GM12878 (cell line): ENCODE measurements at regions not wholly inside any gene's neighbourhood (a gene's known extent, or its start where the extent isn't known, plus 50 kb on each side); places are given as distances from the start of the nearest gene placed in this dataset.

ENCODE experiments used
- ATAC-seq: fragments of 200-7000 bp; cut with Tn5 transposase; 3 replicates; pipeline ENCODE4 v1.9.1; 2020; ENCODE audit warnings: mild to moderate bottlenecking, moderate library complexity
- BruUV-seq: library from RNA; stranded (reverse); fragments of 400-500 nt; replicated peaks from 2 replicates; lab custom pipeline; 2021; lab: Mats Ljungman, UMichigan
- CTCF ChIA-PET: fragments of 300-600 bp; sonication (Branson Sonifier 250); formaldehyde crosslinking; extraction: SDS; loops from one replicate; lab custom pipeline; 2021; ENCODE audit warnings: inconsistent platforms; lab: Yijun Ruan, JAX
- POLR2A ChIA-PET: fragments of 350-600 bp; formaldehyde crosslinking; extraction: SDS; loops from one replicate; lab custom pipeline; 2021; ENCODE audit warnings: inconsistent platforms; lab: Charles Lee
- RAD21 ChIA-PET: fragments of 300-600 bp; sonication (Branson Sonifier 250); formaldehyde crosslinking; loops from one replicate; lab custom pipeline; 2023; ENCODE audit warnings: antibody characterized with exemption; ENCODE audit not compliant: unreplicated experiment; lab: Charles Lee
- SMC1A ChIA-PET: fragments of 300-600 bp; sonication (Branson Sonifier 250); formaldehyde crosslinking; loops from one replicate; lab custom pipeline; 2023; ENCODE audit not compliant: unreplicated experiment, uncharacterized antibody; lab: Charles Lee
- DNase-seq: peaks from one replicate; pipeline ENCODE4 v3.0.0-alpha.2; 2011; ENCODE audit warnings: low read depth, low spot score
- FAIRE-seq: peaks from 3 replicates; lab custom pipeline; 2011; peaks lifted over from hg19 to GRCh38; lab: Jason Lieb, UNC
- H2AFZ ChIP-seq: 2 replicates; pipeline ENCODE4 v1.6.0; 2011; ENCODE audit warnings: low read depth, low read length, control low read depth; ENCODE audit not compliant: control insufficient read depth
- H3K27ac ChIP-seq: 2 replicates; pipeline ENCODE4 v1.5.1; 2011; ENCODE audit warnings: control low read depth; ENCODE audit not compliant: control insufficient read depth, insufficient read depth
- H3K27me3 ChIP-seq, 2 experiments: replicated peaks in 1 of 2; 2 replicates each; pipeline versions ENCODE4 v1.6.0 to v1.6.1; 2011; ENCODE audit warnings: low read length in 1 of 2; ENCODE audit not compliant: control insufficient read depth in 2 of 2, insufficient read depth in 2 of 2
- H3K36me3 ChIP-seq, 2 experiments: 2 replicates each; pipeline ENCODE4 v1.5.1; 2011; ENCODE audit warnings: low read length in 1 of 2; ENCODE audit not compliant: control insufficient read depth in 2 of 2, insufficient read depth in 2 of 2
- H3K4me1 ChIP-seq: 2 replicates; pipeline ENCODE4 v1.6.1; 2011; ENCODE audit warnings: mild to moderate bottlenecking, low read length, moderate library complexity, mixed read lengths; ENCODE audit not compliant: control insufficient read depth, insufficient read depth
- H3K4me2 ChIP-seq: 2 replicates; pipeline ENCODE4 v1.6.0; 2011; ENCODE audit warnings: control low read depth; ENCODE audit not compliant: control insufficient read depth, insufficient read depth
- H3K4me3 ChIP-seq: fragments of 200-600 bp; sonication (generic); 2 replicates; pipeline ENCODE4 v1.5.1; 2016
- H3K79me2 ChIP-seq: 2 replicates; pipeline ENCODE4 v1.6.0; 2011; ENCODE audit warnings: low read length; ENCODE audit not compliant: control insufficient read depth, insufficient read depth
- H3K9ac ChIP-seq: 2 replicates; pipeline ENCODE4 v1.8.0; 2011; ENCODE audit warnings: low read length, control low read depth, mixed read lengths; ENCODE audit not compliant: control insufficient read depth, insufficient read depth
- H3K9me3 ChIP-seq: replicated peaks from 3 replicates; pipeline ENCODE4 v1.5.1; 2011; ENCODE audit warnings: mild to moderate bottlenecking, low read length; ENCODE audit not compliant: control insufficient read depth, insufficient read depth
- H4K20me1 ChIP-seq: 2 replicates; pipeline ENCODE4 v1.6.0; 2011; ENCODE audit not compliant: control insufficient read depth, insufficient read depth
- BCLAF1 ChIP-seq: fragments of 450-650 bp; IDR thresholded peaks from 2 replicates; pipeline ENCODE4 v1.6.1; 2017; ENCODE audit warnings: antibody characterized with exemption, mild to moderate bottlenecking, moderate library complexity
- E2F8 ChIP-seq: fragments of 450-650 bp; IDR thresholded peaks from 2 replicates; pipeline ENCODE4 v1.6.1; 2018; ENCODE audit warnings: mild to moderate bottlenecking, low read depth, moderate library complexity; ENCODE audit not compliant: partially characterized antibody
- EGR1 ChIP-seq, 2 experiments: IDR thresholded peaks; 1 replicate in 1 of 2; 2 replicates in 1 of 2; pipeline ENCODE4 v1.6.1; 2011 to 2012; ENCODE audit warnings: low read depth in 2 of 2, low read length in 2 of 2, borderline replicate concordance in 1 of 2, mild to moderate bottlenecking in 1 of 2, moderate library complexity in 1 of 2
- GABPA ChIP-seq: IDR thresholded peaks from 2 replicates; pipeline ENCODE4 v1.6.1; 2014; ENCODE audit warnings: antibody characterized with exemption, low read depth, mild to moderate bottlenecking, inconsistent platforms
- IKZF2 ChIP-seq, 2 experiments: fragments of 450-650 bp; IDR thresholded peaks; 2 replicates each; pipeline ENCODE4 v1.6.1; 2017; ENCODE audit warnings: mild to moderate bottlenecking in 2 of 2, moderate library complexity in 2 of 2
- IRF3 ChIP-seq: fragments of 450-650 bp; IDR thresholded peaks from 2 replicates; pipeline ENCODE4 v1.6.1; 2014; ENCODE audit warnings: mild to moderate bottlenecking
- MLLT1 ChIP-seq: fragments of 450-650 bp; IDR thresholded peaks from 2 replicates; pipeline ENCODE4 v1.6.1; 2016; ENCODE audit warnings: mild to moderate bottlenecking
- MTA2 ChIP-seq: fragments of 450-650 bp; IDR thresholded peaks from 2 replicates; pipeline ENCODE4 v1.6.1; 2016; ENCODE audit warnings: low read depth, mild to moderate bottlenecking, moderate library complexity
- MTA3 ChIP-seq: IDR thresholded peaks from 2 replicates; pipeline ENCODE4 v1.6.1; 2012; ENCODE audit warnings: low read length, inconsistent platforms, borderline replicate concordance
- NFYA ChIP-seq: IDR thresholded peaks from 2 replicates; pipeline ENCODE4 v1.6.1; 2011; ENCODE audit warnings: low read depth, mild to moderate bottlenecking, low read length, improper control_type of control experiment, borderline replicate concordance
- SMC3 ChIP-seq: IDR thresholded peaks from 2 replicates; pipeline ENCODE4 v1.6.1; 2011; ENCODE audit warnings: low read length, improper control_type of control experiment, borderline replicate concordance
- SPI1 ChIP-seq: IDR thresholded peaks from 2 replicates; pipeline ENCODE4 v1.6.1; 2011; ENCODE audit warnings: low read depth, mild to moderate bottlenecking, low read length, moderate library complexity, borderline replicate concordance; ENCODE audit not compliant: insufficient read depth
- ZBTB33 ChIP-seq: fragments of 450-650 bp; IDR thresholded peaks from 2 replicates; pipeline ENCODE4 v1.6.1; 2017; ENCODE audit warnings: mild to moderate bottlenecking
- WGBS: methylation state at CpG from one replicate; pipeline ENCODE4 v1.1.6; 2016; ENCODE audit warnings: low lambda C conversion rate; ENCODE audit not compliant: insufficient replicate concordance, insufficient coverage; ENCODE audit errors: missing lambda C conversion rate; 5-methylcytosine and 5-hydroxymethylcytosine counted together
- in situ Hi-C: fragments of 300-500 bp; cut with MboI; formaldehyde crosslinking; loops from 9 replicates; pipeline ENCODE4 v1.14.3; 2018; ENCODE audit warnings: mixed read lengths
- intact Hi-C: fragments of 100-400 bp; cut with micrococcal nuclease; formaldehyde crosslinking; loops from one replicate; pipeline ENCODE4 v1.14.2; 2022; ENCODE audit not compliant: unreplicated experiment

- POLR2A ChIA-PET = no interaction called here
- Histone ChIP-seq H3K9me3 (no peaks in the 10 kb centered on the region), H3K4me1 (no peaks in the 10 kb centered on the region), H3K9ac (no peak overlapping the region), H2AFZ (no peak overlapping the region), H3K27me3 (no peaks in the 10 kb centered on the region; a peak in 2 of 4 replicates), H3K79me2 (no peaks in the 10 kb centered on the region), H3K36me3 (no peaks in the 10 kb centered on the region), H4K20me1 (no peaks in the 10 kb centered on the region), H3K4me3 (no peak overlapping the region), H3K27ac (no peak overlapping the region), H3K4me2 (no peak overlapping the region)
- BruUV-seq = no TSS peak
- no peak for DNase-seq
- CTCF ChIA-PET = no interaction called here
- no peak for FAIRE-seq
- 27% methylated on average over 3 of the region's 3 CpGs for WGBS
- SMC1A ChIA-PET = no interaction called here
- ATAC-seq = no peak
- RAD21 ChIA-PET = no interaction called here
- in situ Hi-C loops = no loop called here
- intact Hi-C loops = no loop called here
- TF ChIP-seq GABPA (no peak), EGR1 (IDR thresholded peaks at IDR 0.05; ENCODE audit: borderline replicate concordance in 1 of 2, low read depth in 2 of 2, low read length in 2 of 2) (no peak), IRF3 (no peak), MLLT1 (no peak), NFYA (no peak), MTA3 (no peak), IKZF2 (IDR thresholded peaks at IDR 0.05) (no peak), ZBTB33 (no peak), BCLAF1 (no peak), SMC3 (no peak), MTA2 (no peak), SPI1 (no peak), E2F8 (no peak)
Measured at GRCh38 chr14:23793532-23793931, 157.4 kb downstream of the DHRS2 start.
